Adipocyte (in vitro differentiated cells): ENCODE measurements at regions not wholly inside any gene's neighbourhood (a gene's known extent, or its start where the extent isn't known, plus 50 kb on each side); places are given as distances from the start of the nearest gene placed in this dataset.
A peak's percentile ranks its signal among the peaks of the same experiment; 100 is the strongest.

Experiments used
- DNase-seq: peaks from one replicate; pipeline ENCODE4 v3.0.0-alpha.2; 2015; ENCODE audit warnings: low read depth
- H3K27me3 ChIP-seq: replicated peaks from 2 replicates; pipeline ENCODE4 v1.7.0; 2013; ENCODE audit warnings: mild to moderate bottlenecking, low read length, moderate library complexity; ENCODE audit not compliant: control insufficient read depth, insufficient read depth
- H3K36me3 ChIP-seq: 2 replicates; pipeline ENCODE4 v1.7.0; 2013; ENCODE audit warnings: low read length, mild to moderate bottlenecking, moderate library complexity; ENCODE audit not compliant: control insufficient read depth, insufficient read depth, severe bottlenecking
- H3K4me1 ChIP-seq: 2 replicates; pipeline ENCODE4 v1.7.0; 2013; ENCODE audit warnings: mild to moderate bottlenecking, low read length, moderate library complexity; ENCODE audit not compliant: control insufficient read depth, insufficient read depth
- H3K4me3 ChIP-seq: 2 replicates; pipeline ENCODE4 v1.7.0; 2013; ENCODE audit warnings: mild to moderate bottlenecking, low read length, moderate library complexity
- H3K9ac ChIP-seq: 2 replicates; pipeline ENCODE4 v1.7.0; 2013; ENCODE audit warnings: mild to moderate bottlenecking, low read length, moderate library complexity
- H3K9me3 ChIP-seq: 2 replicates; pipeline ENCODE4 v1.7.0; 2013; ENCODE audit warnings: mild to moderate bottlenecking, low read length, moderate library complexity; ENCODE audit not compliant: control insufficient read depth

DNA sequence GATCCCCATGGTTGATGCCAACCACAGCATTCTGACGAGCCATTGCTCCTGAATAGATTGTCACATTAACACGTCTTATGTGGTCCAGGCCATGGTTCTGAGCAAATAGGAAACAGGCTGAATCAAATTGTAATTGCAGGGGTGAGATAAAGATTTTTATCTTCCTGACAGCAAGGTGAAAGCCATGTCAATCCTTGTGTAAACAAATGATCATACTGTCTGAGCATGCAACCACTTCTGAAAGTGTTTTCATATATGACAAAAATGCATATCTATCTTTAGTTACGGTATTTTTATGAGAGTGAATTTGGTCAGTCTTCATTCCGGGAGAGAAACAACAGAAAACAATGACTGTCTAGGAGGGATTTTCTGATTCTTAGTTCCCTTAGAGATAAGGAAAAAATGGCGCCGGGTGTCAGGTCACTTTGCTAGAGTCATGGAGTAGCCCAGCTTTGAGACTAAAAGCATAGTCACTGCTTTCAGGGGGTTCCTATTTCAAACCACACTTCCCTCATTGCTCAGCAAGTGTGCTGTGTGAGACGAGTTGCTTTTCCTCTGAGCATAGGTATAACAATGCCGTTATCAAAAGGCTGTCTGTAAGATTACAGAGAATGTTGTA is 958.9 kb downstream of the DCDC2C start:
- Histone ChIP-seq H3K4me3 (no peak overlapping the region), H3K9ac (no peak overlapping the region), H3K36me3 (no peaks in the 10 kb centered on the region), H3K9me3 (peaks cover 3% of the 10 kb centered on the region), H3K4me1 (no peaks in the 10 kb centered on the region), H3K27me3 (no peaks in the 10 kb centered on the region)
- no peak for DNase-seq

DNA sequence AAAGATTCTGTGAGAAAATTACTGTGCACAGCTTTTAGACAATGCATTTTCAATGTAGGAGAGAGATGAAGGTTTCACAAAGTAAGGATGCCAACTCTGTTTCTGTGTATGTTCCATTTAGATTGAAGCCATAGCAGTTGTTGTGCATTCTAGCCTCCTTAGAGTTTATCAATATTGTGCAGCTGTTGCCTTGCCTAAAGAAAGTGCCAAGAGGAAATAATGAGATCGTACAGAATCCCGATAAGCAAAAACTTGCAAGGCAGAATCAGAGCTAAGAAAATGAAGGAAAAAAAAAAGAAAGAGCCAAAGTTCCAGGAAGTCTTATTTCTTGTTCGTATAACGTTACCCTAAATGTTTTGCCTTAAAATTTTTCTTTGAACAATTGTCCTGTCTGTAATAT is 965.0 kb downstream of the DCDC2C start:
- Histone ChIP-seq H3K27me3 (no peaks in the 10 kb centered on the region), H3K4me1 (no peaks in the 10 kb centered on the region), H3K9me3 (peaks cover 3% of the 10 kb centered on the region), H3K36me3 (no peaks in the 10 kb centered on the region), H3K4me3 (no peak overlapping the region), H3K9ac (no peak overlapping the region)
- no peak for DNase-seq

DNA sequence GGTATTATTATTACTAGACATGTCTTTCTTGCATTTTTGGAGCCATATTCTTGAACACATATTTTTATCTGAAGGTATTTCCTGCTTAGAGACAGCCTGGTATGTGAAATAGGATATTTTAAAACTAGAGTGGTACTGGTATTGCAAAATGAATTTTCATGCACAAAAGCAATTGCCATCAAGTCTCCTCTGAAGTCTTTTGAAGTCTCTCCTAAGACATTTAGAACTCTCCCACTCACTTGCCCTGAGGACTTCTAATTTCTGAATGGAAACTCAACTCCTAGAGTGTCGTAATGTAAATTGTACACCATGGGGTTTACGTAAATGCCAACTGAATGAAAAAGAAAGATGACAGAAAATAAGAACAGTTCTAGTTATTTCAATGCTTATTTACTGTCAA is 967.0 kb downstream of the DCDC2C start:
- no peak for DNase-seq
- Histone ChIP-seq H3K4me1 (no peaks in the 10 kb centered on the region), H3K4me3 (no peak overlapping the region), H3K36me3 (no peaks in the 10 kb centered on the region), H3K27me3 (no peaks in the 10 kb centered on the region), H3K9me3 (peaks cover 3% of the 10 kb centered on the region), H3K9ac (no peak overlapping the region)

DNA sequence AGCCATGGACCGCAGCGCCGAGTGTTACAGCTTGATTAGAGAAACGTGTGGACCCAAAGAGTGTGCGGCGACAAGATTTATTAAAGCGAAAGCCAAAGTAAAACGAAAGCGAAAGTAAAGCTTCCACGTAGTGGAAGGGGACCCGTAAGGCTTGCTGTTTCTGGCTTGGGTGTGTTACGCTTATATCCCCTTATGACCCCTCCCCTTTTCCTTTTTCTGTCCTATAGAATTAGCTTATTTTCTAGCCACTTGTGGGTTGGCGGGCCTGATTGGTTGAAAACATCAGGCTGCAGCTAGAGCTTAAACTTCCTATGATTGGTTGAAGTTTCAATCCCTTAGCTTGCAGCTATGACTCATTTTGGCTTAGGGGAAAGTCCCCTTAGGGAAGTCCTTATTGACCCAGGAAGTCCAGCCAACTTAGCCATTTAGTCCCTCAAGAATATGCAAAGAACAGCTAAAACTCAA is 969.7 kb downstream of the DCDC2C start:
- Histone ChIP-seq H3K9ac (no peak overlapping the region), H3K27me3 (no peaks in the 10 kb centered on the region), H3K4me3 (peak overlapping the region; percentile 64), H3K4me1 (no peaks in the 10 kb centered on the region), H3K9me3 (no peaks in the 10 kb centered on the region), H3K36me3 (no peaks in the 10 kb centered on the region)
- no peak for DNase-seq

DNA sequence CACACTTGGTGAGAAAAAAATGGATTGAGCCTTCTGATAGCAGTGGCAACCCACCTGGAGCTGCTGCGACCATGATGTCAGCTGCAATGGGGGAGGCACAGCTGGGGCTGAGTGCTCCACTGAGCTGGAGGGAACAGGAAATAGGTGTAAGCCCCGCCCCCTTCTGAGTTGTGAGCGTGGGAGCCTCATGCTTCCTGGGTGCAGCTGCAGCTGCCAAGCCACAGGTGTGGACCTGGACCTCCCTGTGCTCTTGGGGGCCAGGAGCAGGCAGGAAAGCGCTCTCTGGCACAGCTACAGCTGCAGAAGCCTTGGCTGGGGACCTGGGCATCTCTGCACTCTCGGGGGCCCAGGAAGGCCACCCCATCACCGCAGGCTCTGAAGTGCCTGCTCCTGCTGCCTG is 970.6 kb downstream of the DCDC2C start:
- DNase-seq: no peak
- Histone ChIP-seq H3K9me3 (no peaks in the 10 kb centered on the region), H3K27me3 (no peaks in the 10 kb centered on the region), H3K9ac (no peak overlapping the region), H3K4me1 (no peaks in the 10 kb centered on the region), H3K36me3 (no peaks in the 10 kb centered on the region), H3K4me3 (no peak overlapping the region)

DNA sequence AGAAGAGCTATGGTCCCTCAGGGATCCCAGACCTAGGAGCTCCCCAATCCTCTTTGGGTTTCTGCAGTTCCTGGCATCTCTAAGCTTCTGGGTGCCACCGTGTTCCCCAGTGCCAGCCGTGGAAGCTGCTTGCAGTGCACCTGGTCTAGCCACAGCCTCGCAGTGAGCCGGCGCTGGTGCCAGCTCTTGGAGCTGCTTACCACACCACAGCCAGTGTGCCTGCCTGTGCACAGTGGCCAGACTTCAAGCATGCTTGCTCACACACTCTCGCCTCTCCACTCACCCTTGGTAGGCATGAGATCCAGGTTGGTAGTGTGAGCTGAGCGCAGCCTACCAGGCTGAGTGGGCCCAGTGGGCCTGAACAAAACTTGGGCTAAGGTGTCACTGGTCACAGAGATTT is 971.9 kb downstream of the DCDC2C start:
- Histone ChIP-seq H3K36me3 (no peaks in the 10 kb centered on the region), H3K9ac (no peak overlapping the region), H3K4me1 (no peaks in the 10 kb centered on the region), H3K9me3 (no peaks in the 10 kb centered on the region), H3K4me3 (no peak overlapping the region), H3K27me3 (no peaks in the 10 kb centered on the region)
- no peak for DNase-seq

DNA sequence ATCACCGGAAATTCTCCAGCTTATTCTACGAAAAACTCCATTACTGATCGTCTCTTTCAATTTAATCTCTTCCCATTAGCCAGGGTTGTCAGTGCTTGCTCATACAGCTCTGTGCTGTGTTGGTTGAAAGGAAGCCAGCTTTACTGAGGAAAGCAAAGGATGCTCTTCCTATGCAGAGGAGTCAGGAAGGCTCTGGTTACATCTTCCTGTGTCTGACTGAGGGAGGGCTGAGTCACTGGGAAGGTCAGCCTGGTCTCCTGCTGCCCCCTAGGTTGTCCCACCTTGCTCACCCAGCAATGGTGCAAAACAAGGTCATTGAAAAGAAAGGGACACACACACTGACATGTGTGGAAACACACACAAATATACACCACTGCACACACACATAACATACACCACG is 975.6 kb downstream of the DCDC2C start:
- Histone ChIP-seq H3K9ac (no peak overlapping the region), H3K9me3 (no peaks in the 10 kb centered on the region), H3K4me3 (no peak overlapping the region), H3K4me1 (no peaks in the 10 kb centered on the region), H3K27me3 (no peaks in the 10 kb centered on the region), H3K36me3 (no peaks in the 10 kb centered on the region)
- no peak for DNase-seq

DNA sequence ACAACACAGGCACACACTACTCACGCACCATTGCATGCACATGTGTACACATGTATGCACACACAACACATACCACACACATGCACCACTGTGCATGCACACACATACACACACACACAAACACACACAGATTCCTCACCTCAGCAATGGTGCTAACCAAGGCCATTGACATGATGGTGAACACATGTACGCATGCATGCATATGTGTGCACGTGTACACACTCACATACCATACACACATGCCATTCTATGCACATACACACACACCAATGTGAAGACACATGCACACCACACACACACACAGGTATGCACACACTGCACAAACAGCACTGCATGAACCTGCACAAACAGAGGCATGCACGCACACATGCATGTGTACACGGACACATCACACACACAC is 976.0 kb downstream of the DCDC2C start:
- Histone ChIP-seq H3K4me1 (no peaks in the 10 kb centered on the region), H3K4me3 (no peak overlapping the region), H3K36me3 (no peaks in the 10 kb centered on the region), H3K9me3 (no peaks in the 10 kb centered on the region), H3K27me3 (no peaks in the 10 kb centered on the region), H3K9ac (no peak overlapping the region)
- no peak for DNase-seq

DNA sequence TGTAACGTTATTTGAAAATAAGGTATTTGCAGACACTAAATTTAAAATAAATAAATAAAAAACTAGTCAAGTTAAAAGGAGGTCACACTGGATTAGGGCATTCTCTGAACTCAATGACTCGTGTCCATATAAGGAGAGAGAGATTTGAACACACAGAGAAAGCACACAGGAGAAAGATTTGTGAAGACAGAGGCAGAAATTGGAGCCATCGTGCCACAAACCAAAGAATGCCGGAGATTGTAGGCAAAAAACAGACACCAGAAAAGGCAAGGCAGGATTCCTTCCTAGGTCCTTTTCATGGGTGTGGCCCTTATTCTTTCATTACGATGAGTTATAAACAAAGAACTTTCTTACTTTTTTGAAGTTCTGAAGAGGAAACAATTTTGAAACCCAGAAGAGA is 981.5 kb downstream of the DCDC2C start:
- Histone ChIP-seq H3K4me3 (no peak overlapping the region), H3K27me3 (no peaks in the 10 kb centered on the region), H3K36me3 (no peaks in the 10 kb centered on the region), H3K9me3 (no peaks in the 10 kb centered on the region), H3K4me1 (no peaks in the 10 kb centered on the region), H3K9ac (no peak overlapping the region)
- no peak for DNase-seq

DNA sequence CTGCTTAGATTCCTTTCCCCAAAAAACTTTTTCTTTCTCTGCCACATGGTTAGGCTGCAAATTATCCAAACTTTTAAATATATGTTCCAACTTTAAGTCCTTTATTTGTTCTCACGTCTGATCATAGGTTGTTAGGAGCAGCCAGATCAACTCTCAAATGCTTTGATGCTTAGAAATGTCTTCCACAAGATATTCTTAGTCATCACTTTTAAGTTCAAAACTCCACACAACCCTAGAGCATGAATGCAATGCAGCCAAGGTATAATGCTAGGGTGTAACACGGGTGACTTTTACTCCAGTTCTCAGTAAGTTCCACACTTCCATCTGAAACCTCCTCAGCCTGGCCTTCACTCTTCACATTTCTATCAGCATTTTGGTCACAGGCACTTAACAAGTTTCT is 987.5 kb downstream of the DCDC2C start:
- Histone ChIP-seq H3K9me3 (no peaks in the 10 kb centered on the region), H3K4me3 (no peak overlapping the region), H3K4me1 (no peaks in the 10 kb centered on the region), H3K9ac (no peak overlapping the region), H3K36me3 (no peaks in the 10 kb centered on the region), H3K27me3 (no peaks in the 10 kb centered on the region)
- no peak for DNase-seq

DNA sequence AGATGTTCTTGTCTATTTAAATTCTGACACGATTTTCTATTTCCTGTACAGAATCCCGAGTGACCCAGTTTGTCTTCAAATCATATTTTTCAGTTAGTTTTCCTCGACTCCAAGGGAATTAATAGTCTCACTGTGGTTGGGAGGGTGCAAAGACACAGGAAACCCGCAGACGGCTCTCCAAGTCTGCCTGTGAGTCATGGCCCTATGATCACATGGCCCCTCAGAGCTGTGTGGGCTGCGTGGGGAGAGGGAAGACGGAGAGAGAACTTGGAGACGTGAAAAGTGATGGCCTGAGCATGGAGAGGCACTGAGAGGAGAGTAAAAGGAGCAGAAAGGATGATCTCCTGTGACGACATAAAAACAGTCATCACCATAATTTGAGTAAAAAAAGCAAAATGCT is 989.9 kb downstream of the DCDC2C start:
- no peak overlapping the region for H3K9ac ChIP-seq
- no peak overlapping the region for H3K4me3 ChIP-seq
- no peaks in the 10 kb centered on the region for H3K4me1 ChIP-seq
- no peak for DNase-seq
- H3K27me3 ChIP-seq: no peaks in the 10 kb centered on the region
- no peaks in the 10 kb centered on the region for H3K9me3 ChIP-seq
- H3K36me3 ChIP-seq: no peaks in the 10 kb centered on the region

DNA sequence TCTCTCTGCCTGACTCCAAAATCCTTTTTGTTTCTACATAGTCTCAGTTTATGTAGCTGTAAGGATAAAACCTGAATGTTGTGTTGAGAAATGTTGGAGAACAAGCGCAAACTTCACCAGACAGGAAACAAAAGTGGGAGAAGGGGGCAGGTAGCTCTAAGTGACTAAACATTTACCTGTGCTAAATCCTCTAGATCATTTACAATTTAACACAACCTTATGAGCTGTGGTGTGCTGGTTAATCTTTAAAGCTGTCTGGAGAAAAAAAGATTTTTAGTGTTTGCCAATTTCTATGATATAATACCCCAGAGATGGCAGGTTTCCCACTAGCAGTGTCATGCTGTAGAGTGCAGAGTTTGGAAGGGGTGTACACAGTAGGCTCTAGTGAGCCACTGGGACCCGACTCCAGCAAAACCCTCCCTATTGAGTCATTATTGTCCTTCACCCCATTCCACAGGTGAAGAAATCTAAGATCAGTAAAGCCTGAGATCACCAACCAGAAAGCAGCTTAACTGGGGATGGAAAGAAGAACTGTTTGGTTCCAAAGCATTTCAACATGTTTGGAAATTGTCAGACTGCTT is 992.0 kb downstream of the DCDC2C start:
- DNase-seq: no peak
- H3K27me3 ChIP-seq: no peaks in the 10 kb centered on the region
- H3K9me3 ChIP-seq: no peaks in the 10 kb centered on the region
- no peaks in the 10 kb centered on the region for H3K4me1 ChIP-seq
- no peaks in the 10 kb centered on the region for H3K36me3 ChIP-seq
- no peak overlapping the region for H3K4me3 ChIP-seq
- H3K9ac ChIP-seq: no peak overlapping the region
